GM12878 (cell line): ENCODE measurements at regions not wholly inside any gene's neighbourhood (a gene's known extent, or its start where the extent isn't known, plus 50 kb on each side); places are given as distances from the start of the nearest gene placed in this dataset.

Experiments
- ATAC-seq: fragments of 200-7000 bp; cut with Tn5 transposase; 3 replicates; pipeline ENCODE4 v1.9.1; 2020; ENCODE audit warnings: mild to moderate bottlenecking, moderate library complexity
- BruUV-seq: library from RNA; stranded (reverse); fragments of 400-500 nt; replicated peaks from 2 replicates; lab custom pipeline; 2021; lab: Mats Ljungman, UMichigan
- CTCF ChIA-PET: fragments of 300-600 bp; sonication (Branson Sonifier 250); formaldehyde crosslinking; extraction: SDS; loops from one replicate; lab custom pipeline; 2021; ENCODE audit warnings: inconsistent platforms; lab: Yijun Ruan, JAX
- POLR2A ChIA-PET: fragments of 350-600 bp; formaldehyde crosslinking; extraction: SDS; loops from one replicate; lab custom pipeline; 2021; ENCODE audit warnings: inconsistent platforms; lab: Charles Lee
- RAD21 ChIA-PET: fragments of 300-600 bp; sonication (Branson Sonifier 250); formaldehyde crosslinking; loops from one replicate; lab custom pipeline; 2023; ENCODE audit warnings: antibody characterized with exemption; ENCODE audit not compliant: unreplicated experiment; lab: Charles Lee
- SMC1A ChIA-PET: fragments of 300-600 bp; sonication (Branson Sonifier 250); formaldehyde crosslinking; loops from one replicate; lab custom pipeline; 2023; ENCODE audit not compliant: unreplicated experiment, uncharacterized antibody; lab: Charles Lee
- DNase-seq: peaks from one replicate; pipeline ENCODE4 v3.0.0-alpha.2; 2011; ENCODE audit warnings: low read depth, low spot score
- FAIRE-seq: peaks from 3 replicates; lab custom pipeline; 2011; peaks lifted over from hg19 to GRCh38; lab: Jason Lieb, UNC
- H2AFZ ChIP-seq: 2 replicates; pipeline ENCODE4 v1.6.0; 2011; ENCODE audit warnings: low read depth, low read length, control low read depth; ENCODE audit not compliant: control insufficient read depth
- H3K27ac ChIP-seq: 2 replicates; pipeline ENCODE4 v1.5.1; 2011; ENCODE audit warnings: control low read depth; ENCODE audit not compliant: control insufficient read depth, insufficient read depth
- H3K27me3 ChIP-seq, 2 experiments: replicated peaks in 1 of 2; 2 replicates each; pipeline versions ENCODE4 v1.6.0 to v1.6.1; 2011; ENCODE audit warnings: low read length in 1 of 2; ENCODE audit not compliant: control insufficient read depth in 2 of 2, insufficient read depth in 2 of 2
- H3K36me3 ChIP-seq, 2 experiments: 2 replicates each; pipeline ENCODE4 v1.5.1; 2011; ENCODE audit warnings: low read length in 1 of 2; ENCODE audit not compliant: control insufficient read depth in 2 of 2, insufficient read depth in 2 of 2
- H3K4me1 ChIP-seq: 2 replicates; pipeline ENCODE4 v1.6.1; 2011; ENCODE audit warnings: mild to moderate bottlenecking, low read length, moderate library complexity, mixed read lengths; ENCODE audit not compliant: control insufficient read depth, insufficient read depth
- H3K4me2 ChIP-seq: 2 replicates; pipeline ENCODE4 v1.6.0; 2011; ENCODE audit warnings: control low read depth; ENCODE audit not compliant: control insufficient read depth, insufficient read depth
- H3K4me3 ChIP-seq: fragments of 200-600 bp; sonication (generic); 2 replicates; pipeline ENCODE4 v1.5.1; 2016
- H3K79me2 ChIP-seq: 2 replicates; pipeline ENCODE4 v1.6.0; 2011; ENCODE audit warnings: low read length; ENCODE audit not compliant: control insufficient read depth, insufficient read depth
- H3K9ac ChIP-seq: 2 replicates; pipeline ENCODE4 v1.8.0; 2011; ENCODE audit warnings: low read length, control low read depth, mixed read lengths; ENCODE audit not compliant: control insufficient read depth, insufficient read depth
- H3K9me3 ChIP-seq: replicated peaks from 3 replicates; pipeline ENCODE4 v1.5.1; 2011; ENCODE audit warnings: mild to moderate bottlenecking, low read length; ENCODE audit not compliant: control insufficient read depth, insufficient read depth
- H4K20me1 ChIP-seq: 2 replicates; pipeline ENCODE4 v1.6.0; 2011; ENCODE audit not compliant: control insufficient read depth, insufficient read depth
- ATF7 ChIP-seq: fragments of 450-650 bp; IDR thresholded peaks from 2 replicates; pipeline ENCODE4 v1.6.1; 2016; ENCODE audit warnings: low read depth, mild to moderate bottlenecking
- E4F1 ChIP-seq: fragments of 450-650 bp; IDR thresholded peaks from 2 replicates; pipeline ENCODE4 v1.6.1; 2018; ENCODE audit warnings: borderline replicate concordance, mild to moderate bottlenecking; ENCODE audit not compliant: partially characterized antibody
- FOXK2 ChIP-seq: fragments of 450-650 bp; IDR thresholded peaks from 2 replicates; pipeline ENCODE4 v1.6.1; 2017; ENCODE audit warnings: mild to moderate bottlenecking, moderate library complexity
- IKZF1 ChIP-seq: fragments of 450-650 bp; conservative IDR thresholded peaks from 2 replicates; pipeline ENCODE4 v1.6.1; 2017; ENCODE audit warnings: antibody characterized with exemption, mild to moderate bottlenecking
- RAD51 ChIP-seq: fragments of 450-650 bp; IDR thresholded peaks from 2 replicates; pipeline ENCODE4 v1.6.1; 2016; ENCODE audit warnings: moderate library complexity, mild to moderate bottlenecking, inconsistent platforms
- WRNIP1 ChIP-seq: IDR thresholded peaks from 2 replicates; pipeline ENCODE4 v1.6.1; 2011; ENCODE audit warnings: low read depth, low read length, improper control_type of control experiment, borderline replicate concordance
- WGBS: methylation state at CpG from one replicate; pipeline ENCODE4 v1.1.6; 2016; ENCODE audit warnings: low lambda C conversion rate; ENCODE audit not compliant: insufficient replicate concordance, insufficient coverage; ENCODE audit errors: missing lambda C conversion rate; 5-methylcytosine and 5-hydroxymethylcytosine counted together
- in situ Hi-C: fragments of 300-500 bp; cut with MboI; formaldehyde crosslinking; loops from 9 replicates; pipeline ENCODE4 v1.14.3; 2018; ENCODE audit warnings: mixed read lengths
- intact Hi-C: fragments of 100-400 bp; cut with micrococcal nuclease; formaldehyde crosslinking; loops from one replicate; pipeline ENCODE4 v1.14.2; 2022; ENCODE audit not compliant: unreplicated experiment

GRCh38 chr13:109990296-109990695 is 203.9 kb upstream of the IRS2 start (continued):
- TF ChIP-seq E4F1 (no peak), ATF7 (no peak)

GRCh38 chr13:109989686-109990085 is 203.3 kb upstream of the IRS2 start:
- Histone ChIP-seq H3K4me3 (no peak overlapping the region), H3K9me3 (no peaks in the 10 kb centered on the region), H3K36me3 (no peaks in the 10 kb centered on the region), H3K4me2 (no peak overlapping the region), H3K4me1 (no peaks in the 10 kb centered on the region), H3K27me3 (no peaks in the 10 kb centered on the region), H4K20me1 (no peaks in the 10 kb centered on the region), H3K79me2 (no peaks in the 10 kb centered on the region), H3K9ac (no peak overlapping the region), H3K27ac (no peak overlapping the region), H2AFZ (no peak overlapping the region)
- ATAC-seq (no peak), FAIRE-seq (no peak), DNase-seq (no peak)
- no TSS peak for BruUV-seq
- WGBS, result 12% methylated on average over 3 of the region's 3 CpGs
- no peak for TF ChIP-seq IKZF1
- TF ChIP-seq FOXK2, result no peak
- no peak for TF ChIP-seq RAD51
- TF ChIP-seq WRNIP1, result no peak
- CTCF ChIA-PET, result no interaction called here
- RAD21 ChIA-PET, result no interaction called here
- POLR2A ChIA-PET, result no interaction called here
- SMC1A ChIA-PET, result interaction anchor here (1.1 kb wide), 1 partner anchor 8 kb away, joined by 3 read pairs; no protein-coding TSS in a partner anchor
- intact Hi-C loops (no loop called here), in situ Hi-C loops (no loop called here)
